AG04450 (cell line): ENCODE measurements at regions not wholly inside any gene's neighbourhood (a gene's known extent, or its start where the extent isn't known, plus 50 kb on each side); places are given as distances from the start of the nearest gene placed in this dataset.

Experiments
- CTCF ChIA-PET: fragments of 300-600, 350-600 bp; formaldehyde crosslinking; extraction: SDS; loops from one replicate; lab custom pipeline; 2022; ENCODE audit warnings: antibody characterized with exemption, inconsistent platforms; lab: Charles Lee
- POLR2A ChIA-PET: fragments of 350-600 bp; formaldehyde crosslinking; extraction: SDS; loops from one replicate; lab custom pipeline; 2021; ENCODE audit warnings: antibody characterized with exemption, inconsistent platforms; lab: Yijun Ruan, JAX
- DNase-seq: peaks from one replicate; pipeline ENCODE4 v3.0.0-alpha.2; 2011; ENCODE audit warnings: low read depth, low spot score
- H3K27ac ChIP-seq: one replicate; pipeline ENCODE4 v1.5.1; 2012; ENCODE audit warnings: low read depth, low read length, control low read depth
- H3K27me3 ChIP-seq: one replicate; pipeline ENCODE4 v1.6.0; 2012; ENCODE audit warnings: low read length; ENCODE audit not compliant: control insufficient read depth, insufficient read depth
- H3K4me3 ChIP-seq: 2 replicates; pipeline ENCODE4 v1.5.1; 2011; ENCODE audit warnings: mild to moderate bottlenecking, low read depth, low read length, control low read depth
- H3K9me3 ChIP-seq: 2 replicates; pipeline ENCODE4 v1.5.1; 2012; ENCODE audit warnings: low read length; ENCODE audit not compliant: control insufficient read depth, insufficient read depth
- CTCF ChIP-seq: IDR thresholded peaks from 2 replicates; pipeline ENCODE4 v1.5.1; 2011; ENCODE audit warnings: low read depth, low read length, control low read depth, inconsistent platforms

GRCh38 chr15:98233873-98234272, 273.4 kb downstream of the ARRDC4 start:
- TF ChIP-seq CTCF = no peak
- no peak overlapping the region for H3K4me3 ChIP-seq
- ChIA-PET CTCF (no interaction called here), POLR2A (no interaction called here)
- no peaks in the 10 kb centered on the region for H3K27me3 ChIP-seq
- peaks cover 35% of the 10 kb centered on the region for H3K9me3 ChIP-seq
- no peak overlapping the region for H3K27ac ChIP-seq
- DNase-seq = no peak

GRCh38 chr15:98240303-98240702, 279.8 kb downstream of the ARRDC4 start:
- CTCF ChIA-PET = no interaction called here
- Histone ChIP-seq H3K27ac (no peak overlapping the region), H3K4me3 (no peak overlapping the region), H3K27me3 (no peaks in the 10 kb centered on the region), H3K9me3 (peaks cover 11% of the 10 kb centered on the region)
- no peak for DNase-seq
- TF ChIP-seq CTCF = no peak
- POLR2A ChIA-PET = no interaction called here

DNA sequence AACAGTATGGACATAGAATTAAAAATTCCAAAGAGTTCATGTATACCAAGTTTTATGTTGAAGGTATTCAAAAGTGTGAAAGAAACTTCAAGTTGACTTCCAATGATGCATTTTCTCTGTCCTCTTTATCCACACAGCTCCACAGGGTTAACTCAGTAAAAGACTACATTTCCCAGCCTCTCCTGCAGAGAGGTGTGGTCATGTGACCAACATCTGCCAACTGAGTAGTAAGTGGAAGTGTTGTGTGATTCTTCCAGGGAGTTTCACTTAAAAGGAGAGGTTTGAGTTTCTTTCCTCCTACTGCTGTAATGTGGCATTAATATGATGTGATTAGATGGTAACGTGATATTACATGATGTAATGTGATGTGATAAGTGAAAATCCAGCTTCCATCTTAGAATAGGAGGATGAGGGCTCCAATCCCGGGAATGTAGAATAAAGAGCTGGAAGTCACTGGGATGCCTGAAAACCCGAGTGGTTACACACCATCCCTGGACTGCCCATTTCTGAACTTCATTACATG, 280.6 kb downstream of the ARRDC4 start:
- Histone ChIP-seq H3K4me3 (no peak overlapping the region), H3K27me3 (no peaks in the 10 kb centered on the region), H3K27ac (no peak overlapping the region), H3K9me3 (peaks cover 6% of the 10 kb centered on the region; the same call in 1 of the 2 replicates)
- no peak for DNase-seq
- POLR2A ChIA-PET = no interaction called here
- no peak for TF ChIP-seq CTCF
- CTCF ChIA-PET = no interaction called here

- Histone ChIP-seq H3K4me3 (no peak overlapping the region), H3K27ac (no peak overlapping the region), H3K9me3 (peaks cover 3% of the 10 kb centered on the region), H3K27me3 (no peaks in the 10 kb centered on the region)
- no peak for DNase-seq
- ChIA-PET POLR2A (no interaction called here), CTCF (no interaction called here)
- TF ChIP-seq CTCF = no peak
Observed at GRCh38 chr15:98257290-98257689, 296.8 kb downstream of the ARRDC4 start.

GRCh38 chr15:98263787-98264186, 303.3 kb downstream of the ARRDC4 start:
- POLR2A ChIA-PET = no interaction called here
- H3K4me3 ChIP-seq = no peak overlapping the region
- no peaks in the 10 kb centered on the region for H3K27me3 ChIP-seq
- H3K27ac ChIP-seq = no peak overlapping the region
- CTCF ChIA-PET = no interaction called here
- TF ChIP-seq CTCF = no peak
- no peak for DNase-seq
- peaks cover 37% of the 10 kb centered on the region for H3K9me3 ChIP-seq
